ENCODE measurements at regions not wholly inside any gene's neighbourhood (a gene's known extent, or its start where the extent isn't known, plus 50 kb on each side); places are given as distances from the start of the nearest gene placed in this dataset.

- in situ Hi-C loops (cut with MboI; ENCODE audit: low sequenced_read_pairs, unreplicated experiment): no loop called here
- no peak for DNase-seq (ENCODE audit: low spot score)
- peak; percentile 22 for TF ChIP-seq CTCF (IDR thresholded peaks at IDR 0.05; ENCODE audit: borderline replicate concordance, control extremely low read depth, extremely low read depth, insufficient read depth, missing control alignments)
These were observed 142.3 kb upstream of the ARHGAP5 start for GRCh38 chr14:31934767-31935266.

- TF ChIP-seq CTCF (IDR thresholded peaks at IDR 0.05; ENCODE audit: borderline replicate concordance, control extremely low read depth, extremely low read depth, insufficient read depth, missing control alignments): no peak
- DNase-seq (ENCODE audit: low spot score): no peak
- in situ Hi-C loops (cut with MboI; ENCODE audit: low sequenced_read_pairs, unreplicated experiment): no loop called here
These were observed 141.7 kb upstream of the ARHGAP5 start for GRCh38 chr14:31935391-31935790.

GRCh38 chr14:31936115-31936514 is 141.0 kb upstream of the ARHGAP5 start:
- in situ Hi-C loops (cut with MboI; ENCODE audit: low sequenced_read_pairs, unreplicated experiment): no loop called here
- DNase-seq (ENCODE audit: low spot score): no peak
- no peak for TF ChIP-seq CTCF (IDR thresholded peaks at IDR 0.05; ENCODE audit: borderline replicate concordance, control extremely low read depth, extremely low read depth, insufficient read depth, missing control alignments)

- peak; percentile 63 for DNase-seq (ENCODE audit: low spot score)
- no peak for TF ChIP-seq CTCF (IDR thresholded peaks at IDR 0.05; ENCODE audit: borderline replicate concordance, control extremely low read depth, extremely low read depth, insufficient read depth, missing control alignments)
- in situ Hi-C loops (cut with MboI; ENCODE audit: low sequenced_read_pairs, unreplicated experiment): no loop called here
These were observed 139.3 kb upstream of the ARHGAP5 start for GRCh38 chr14:31937730-31938346.

- in situ Hi-C loops (cut with MboI; ENCODE audit: low sequenced_read_pairs, unreplicated experiment): no loop called here
- no peak for DNase-seq (ENCODE audit: low spot score)
- no peak for TF ChIP-seq CTCF (IDR thresholded peaks at IDR 0.05; ENCODE audit: borderline replicate concordance, control extremely low read depth, extremely low read depth, insufficient read depth, missing control alignments)
These were observed 137.2 kb upstream of the ARHGAP5 start for GRCh38 chr14:31939934-31940333.

- TF ChIP-seq CTCF (IDR thresholded peaks at IDR 0.05; ENCODE audit: borderline replicate concordance, control extremely low read depth, extremely low read depth, insufficient read depth, missing control alignments): no peak
- no peak for DNase-seq (ENCODE audit: low spot score)
- in situ Hi-C loops (cut with MboI; ENCODE audit: low sequenced_read_pairs, unreplicated experiment): no loop called here
These were observed 135.6 kb upstream of the ARHGAP5 start for GRCh38 chr14:31941487-31941886.
